G401 (cell line): ENCODE measurements at regions not wholly inside any gene's neighbourhood (a gene's known extent, or its start where the extent isn't known, plus 50 kb on each side); places are given as distances from the start of the nearest gene placed in this dataset.
A peak's percentile ranks its signal among the peaks of the same experiment; 100 is the strongest.
"Not testable (repeated sequence)": the region's sequence is repeated elsewhere in the genome, so short reads cannot be mapped to it uniquely, and the experiment has no call there.

Experiments used
- DNase-seq: peaks from one replicate; pipeline ENCODE4 v3.0.0-alpha.2; 2015; ENCODE audit warnings: low spot score
- in situ Hi-C: cut with HindIII; loops from 2 replicates; pipeline ENCODE4 v1.10.0; 2016; ENCODE audit warnings: low sequenced_read_pairs, mixed read lengths

GRCh38 chr1:178020968-178021640 lies 51.2 kb upstream of the SEC16B start:
- in situ Hi-C loops, result no loop called here
- DNase-seq, result no peak

- in situ Hi-C loops, result no loop called here
Observed at GRCh38 chr1:178021950-178022349, 52.1 kb upstream of the SEC16B start.

DNA sequence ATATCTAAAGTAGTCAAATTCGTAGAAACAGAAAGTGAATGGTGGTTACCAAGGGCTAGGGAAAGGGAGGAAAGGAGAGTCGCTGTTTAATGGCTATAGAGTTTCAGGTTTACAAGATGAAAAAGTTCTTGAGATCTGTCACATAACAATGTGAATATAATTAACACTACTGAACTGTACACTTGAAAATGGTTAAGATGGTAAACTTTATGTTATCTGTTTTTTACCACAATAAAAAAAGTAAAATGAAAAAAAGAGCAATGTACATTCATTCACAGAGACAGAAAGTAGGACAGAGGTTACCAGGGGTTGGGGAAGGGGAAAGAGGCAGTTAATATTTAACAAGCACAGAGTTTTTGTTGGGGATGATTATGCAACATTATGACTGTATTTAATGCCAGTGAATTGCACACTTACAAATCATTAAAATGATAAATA lies 53.3 kb upstream of the SEC16B start:
- in situ Hi-C loops, result no loop called here
- DNase-seq, result no peak

More at GRCh38 chr1:178021950-178022349, 52.1 kb upstream of the SEC16B start:
- DNase-seq, result no peak

DNA sequence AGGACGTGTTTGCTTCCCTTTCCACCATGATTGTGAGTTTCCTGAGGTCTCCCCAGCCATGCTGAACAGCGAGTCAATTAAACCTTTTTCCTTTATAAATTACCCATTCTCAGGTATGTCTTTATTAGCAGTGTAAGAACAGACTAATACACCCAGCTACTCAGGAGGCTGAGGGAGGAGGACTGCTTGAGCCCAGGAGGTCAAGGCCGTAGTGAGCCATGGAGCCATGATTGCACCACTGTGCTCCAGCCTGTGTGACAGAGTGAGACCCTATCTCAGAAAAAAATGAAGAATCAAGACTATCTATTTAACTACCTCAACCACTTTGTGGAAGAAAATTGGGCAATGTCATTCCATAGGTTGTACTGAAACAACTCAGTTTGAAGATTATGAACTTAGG lies 54.6 kb upstream of the SEC16B start:
- no peak for DNase-seq
- in situ Hi-C loops, result no loop called here

DNA sequence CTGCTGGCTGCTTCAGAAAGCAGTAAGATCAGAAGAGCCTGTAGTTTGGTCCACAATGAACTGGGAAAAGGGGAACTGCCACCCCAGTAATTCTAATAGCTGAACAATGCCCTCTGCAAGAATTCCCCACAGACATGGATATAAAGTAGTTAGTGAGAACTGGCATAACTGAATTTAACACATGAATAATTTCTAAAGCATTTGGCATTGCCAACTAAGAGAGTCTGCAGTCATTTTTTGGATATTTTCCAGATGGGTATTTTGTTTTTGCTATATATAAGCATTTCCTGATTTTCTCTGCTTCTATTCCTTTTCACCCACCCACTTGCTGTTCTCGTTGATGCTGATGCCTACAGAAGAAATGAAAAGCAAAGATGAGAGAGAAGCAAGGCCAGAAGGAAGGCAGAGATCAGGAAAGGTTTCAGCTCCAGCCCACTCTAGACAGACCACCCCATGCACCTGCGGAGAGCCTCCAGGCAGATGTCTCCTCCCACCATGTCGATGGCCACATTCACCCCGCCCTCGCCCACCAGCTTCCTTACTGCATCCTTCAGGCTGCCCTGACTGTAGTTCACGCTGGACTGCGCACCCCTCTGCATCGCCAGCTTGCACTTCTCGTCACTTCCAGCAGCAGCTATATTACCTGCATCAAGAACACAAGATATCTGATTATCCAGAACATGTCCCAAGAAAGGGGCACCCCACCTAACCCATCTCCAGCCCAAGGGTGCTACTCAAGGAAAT lies 55.9 kb upstream of the SEC16B start:
- no peak for DNase-seq
- in situ Hi-C loops, result no loop called here

GRCh38 chr1:178028841-178029481 lies 59.1 kb upstream of the SEC16B start:
- in situ Hi-C loops, result no loop called here
- no peak for DNase-seq

DNA sequence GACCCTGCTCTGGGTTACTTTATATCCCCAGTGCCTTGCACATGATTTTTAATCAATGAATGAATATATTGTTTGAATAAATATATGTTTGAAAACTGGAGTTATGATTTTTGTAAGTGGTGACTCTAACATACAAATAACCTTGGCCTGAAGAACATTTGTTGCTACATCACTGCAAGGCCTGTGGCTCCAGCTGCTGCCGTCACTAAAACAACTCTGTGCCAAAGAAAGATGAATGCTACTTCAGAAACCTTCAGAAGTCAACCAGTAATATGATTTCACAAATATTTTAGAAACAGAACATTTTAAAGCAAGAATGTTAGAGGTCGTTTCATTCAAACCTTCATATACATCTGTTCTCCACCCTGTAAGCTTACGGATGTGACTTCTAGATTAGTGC lies 60.6 kb upstream of the SEC16B start:
- in situ Hi-C loops, result no loop called here

GRCh38 chr1:178031856-178032320 lies 62.0 kb upstream of the RASAL2 start:
- in situ Hi-C loops, result no loop called here
- peak; percentile 51 for DNase-seq

More for the DNA sequence above, 60.6 kb upstream of the SEC16B start:
- no peak for DNase-seq

DNA sequence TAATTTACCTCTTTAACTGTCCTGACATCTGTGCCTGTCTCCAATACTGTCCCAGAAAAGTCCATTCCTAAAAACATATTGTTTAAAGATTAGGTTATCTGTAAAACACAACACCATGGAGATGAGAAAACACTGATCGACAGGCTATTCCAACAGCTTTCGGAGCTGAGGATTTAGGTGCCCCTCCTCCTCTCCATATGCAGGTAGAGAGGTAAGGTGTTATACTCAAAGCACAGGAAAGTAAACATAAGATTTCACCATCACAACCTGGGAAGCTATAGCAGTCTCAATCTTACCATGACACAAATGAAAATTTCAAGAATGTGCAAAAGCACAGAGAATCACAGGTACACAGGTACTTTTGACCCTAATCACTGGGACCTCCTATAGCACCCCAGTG lies 60.9 kb upstream of the RASAL2 start:
- no peak for DNase-seq
- in situ Hi-C loops, result no loop called here

GRCh38 chr1:178034676-178035075 lies 59.2 kb upstream of the RASAL2 start:
- in situ Hi-C loops, result no loop called here
- DNase-seq, result no peak

GRCh38 chr1:178036090-178036489 lies 57.8 kb upstream of the RASAL2 start:
- no peak for DNase-seq
- in situ Hi-C loops, result no loop called here

- DNase-seq, result no peak
- in situ Hi-C loops, result no loop called here
Observed at GRCh38 chr1:178037510-178038253, 56.2 kb upstream of the RASAL2 start.

- DNase-seq, result no peak
- in situ Hi-C loops, result no loop called here
Observed at GRCh38 chr1:178038372-178038771, 55.5 kb upstream of the RASAL2 start.

DNA sequence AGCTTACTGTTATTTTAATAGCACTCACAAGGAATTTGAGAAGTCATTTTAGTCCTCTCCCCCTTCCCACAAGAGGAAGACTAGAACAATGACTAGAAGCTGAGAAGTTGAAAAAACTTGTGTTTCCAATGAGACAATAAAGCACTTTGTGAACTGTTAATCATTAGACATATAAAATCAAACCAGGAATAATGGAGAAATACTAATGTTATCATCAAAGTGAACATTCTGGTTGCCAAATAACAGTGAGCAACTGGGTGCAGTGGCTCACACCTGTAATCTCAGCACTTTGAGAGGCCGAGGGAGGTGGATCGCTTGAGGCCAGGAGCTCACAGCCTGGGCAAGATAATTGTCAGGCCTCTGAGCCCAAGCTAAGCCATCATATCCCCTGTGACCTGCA lies 54.0 kb upstream of the RASAL2 start:
- no peak for DNase-seq
- in situ Hi-C loops, result no loop called here

GRCh38 chr1:178043940-178044339 lies 50.0 kb upstream of the RASAL2 start:
- DNase-seq, in situ Hi-C loops: not testable (repeated sequence)
